Right ventricle myocardium inferior (tissue), 1 donor: ENCODE measurements at regions not wholly inside any gene's neighbourhood (a gene's known extent, or its start where the extent isn't known, plus 50 kb on each side); places are given as distances from the start of the nearest gene placed in this dataset.

Experiments used
- ATAC-seq: fragments of 200-7000 bp; cut with Tn5 transposase; one replicate; pipeline ENCODE4 v1.9.1; 2020; ENCODE audit warnings: mild to moderate bottlenecking, moderate library complexity
- DNase-seq: peaks from one replicate; pipeline ENCODE4 v3.0.0; 2021; ENCODE audit errors: missing footprints
- intact Hi-C: fragments of 100-400 bp; cut with DNase I; formaldehyde crosslinking; loops from one replicate; pipeline ENCODE4 v1.11.0; 2022
- donor health status: DM: no; HTN: yes; CAD: no; lungs with severe emphysema.

- no peak for DNase-seq
- intact Hi-C loops: no loop called here
- no peak for ATAC-seq
Measured at GRCh38 chr15:88385078-88385700, 82.0 kb downstream of the MRPL46 start.

GRCh38 chr15:88383354-88383753 is 83.8 kb downstream of the MRPL46 start:
- peak; percentile 80 for ATAC-seq
- intact Hi-C loops: no loop called here
- no peak for DNase-seq

- no peak for ATAC-seq
- no peak for DNase-seq
- intact Hi-C loops: no loop called here
Measured at GRCh38 chr15:88382482-88382983, 84.7 kb downstream of the MRPL46 start.

- DNase-seq (no peak), ATAC-seq (no peak)
- intact Hi-C loops: no loop called here
Measured at GRCh38 chr15:88378188-88378637, 89.0 kb downstream of the MRPL46 start.

- DNase-seq (no peak), ATAC-seq (no peak)
- intact Hi-C loops: no loop called here
Measured at GRCh38 chr15:88377509-88377908, 89.7 kb downstream of the MRPL46 start.

- ATAC-seq (no peak), DNase-seq (no peak)
- intact Hi-C loops: no loop called here
Measured at GRCh38 chr15:88376574-88377174, 90.5 kb downstream of the MRPL46 start.

GRCh38 chr15:88375234-88375927 is 91.8 kb downstream of the MRPL46 start:
- ATAC-seq: no peak
- no peak for DNase-seq
- intact Hi-C loops: no loop called here

GRCh38 chr15:88365124-88365523 is 102.1 kb downstream of the MRPL46 start:
- intact Hi-C loops: no loop called here
- DNase-seq (no peak), ATAC-seq (no peak)

GRCh38 chr15:88348579-88349230 is 92.2 kb upstream of the NTRK3 start:
- ATAC-seq (no peak), DNase-seq (no peak)
- intact Hi-C loops: no loop called here

- ATAC-seq: no peak
- DNase-seq: no peak
- intact Hi-C loops: no loop called here
Measured at GRCh38 chr15:88345962-88346361, 89.4 kb upstream of the NTRK3 start.

GRCh38 chr15:88344786-88345185 is 88.2 kb upstream of the NTRK3 start:
- ATAC-seq (no peak), DNase-seq (no peak)
- intact Hi-C loops: no loop called here

- ATAC-seq (no peak), DNase-seq (no peak)
- intact Hi-C loops: no loop called here
Measured at GRCh38 chr15:88342666-88343065, 86.1 kb upstream of the NTRK3 start.

GRCh38 chr15:88341653-88342052 is 85.1 kb upstream of the NTRK3 start:
- ATAC-seq: no peak
- no peak for DNase-seq
- intact Hi-C loops: no loop called here

- DNase-seq (no peak), ATAC-seq (no peak)
- intact Hi-C loops: no loop called here
Measured at GRCh38 chr15:88341006-88341405, 84.5 kb upstream of the NTRK3 start.

GRCh38 chr15:88337993-88338392 is 81.5 kb upstream of the NTRK3 start:
- ATAC-seq (no peak), DNase-seq (no peak)
- intact Hi-C loops: no loop called here

GRCh38 chr15:88335074-88335473 is 78.5 kb upstream of the NTRK3 start:
- ATAC-seq: no peak
- intact Hi-C loops: no loop called here

GRCh38 chr15:88334436-88334835 is 77.9 kb upstream of the NTRK3 start:
- intact Hi-C loops: loop anchor here (5.0 kb wide), 1 partner anchor 113 kb away; no protein-coding TSS in a partner anchor
- DNase-seq: no peak
- ATAC-seq: no peak

More at GRCh38 chr15:88335074-88335473, 78.5 kb upstream of the NTRK3 start:
- DNase-seq: no peak

- ATAC-seq (no peak), DNase-seq (no peak)
- intact Hi-C loops: loop anchor here (5.0 kb wide), 1 partner anchor 116 kb away; no protein-coding TSS in a partner anchor
Measured at GRCh38 chr15:88331291-88331690, 74.8 kb upstream of the NTRK3 start.

GRCh38 chr15:88326924-88327323 is 70.4 kb upstream of the NTRK3 start:
- DNase-seq (no peak), ATAC-seq (no peak)
- intact Hi-C loops: no loop called here

- ATAC-seq (no peak), DNase-seq (no peak)
- intact Hi-C loops: no loop called here
Measured at GRCh38 chr15:88324741-88325065, 68.2 kb upstream of the NTRK3 start.
